Glutamatergic neuron (in vitro differentiated cells): ENCODE measurements at regions not wholly inside any gene's neighbourhood (a gene's known extent, or its start where the extent isn't known, plus 50 kb on each side); places are given as distances from the start of the nearest gene placed in this dataset.

Experiments used
- DNase-seq: peaks from one replicate; pipeline ENCODE4 v3.0.0; 2022
- H3K27ac Mint-ChIP-seq: one replicate; pipeline ENCODE4 v1.8.0; 2020; ENCODE audit warnings: mild to moderate bottlenecking, mixed read lengths, inconsistent platforms; ENCODE audit not compliant: unreplicated experiment
- H3K27me3 Mint-ChIP-seq: one replicate; pipeline ENCODE4 v1.8.0; 2020; ENCODE audit warnings: mild to moderate bottlenecking, moderate library complexity, mixed read lengths, inconsistent platforms; ENCODE audit not compliant: unreplicated experiment
- H3K36me3 Mint-ChIP-seq: one replicate; pipeline ENCODE4 v1.8.0; 2020; ENCODE audit warnings: mild to moderate bottlenecking, mixed read lengths, inconsistent platforms; ENCODE audit not compliant: unreplicated experiment
- H3K4me1 Mint-ChIP-seq: one replicate; pipeline ENCODE4 v1.8.0; 2020; ENCODE audit warnings: mild to moderate bottlenecking, low read depth, mixed read lengths, inconsistent platforms; ENCODE audit not compliant: unreplicated experiment
- H3K4me3 Mint-ChIP-seq: one replicate; pipeline ENCODE4 v1.8.0; 2020; ENCODE audit warnings: mild to moderate bottlenecking, mixed read lengths, inconsistent platforms; ENCODE audit not compliant: unreplicated experiment
- H3K9me3 Mint-ChIP-seq: one replicate; pipeline ENCODE4 v1.8.0; 2020; ENCODE audit warnings: mild to moderate bottlenecking, moderate library complexity, mixed read lengths, inconsistent platforms; ENCODE audit not compliant: unreplicated experiment
- TF ChIP-seq, protein P1 (sequence below): fragments of 200-600 bp; sonication (generic); IDR thresholded peaks from one replicate; pipeline ENCODE4 v1.5.0; 2021; ENCODE audit not compliant: partially characterized antibody, unreplicated experiment

DNA sequence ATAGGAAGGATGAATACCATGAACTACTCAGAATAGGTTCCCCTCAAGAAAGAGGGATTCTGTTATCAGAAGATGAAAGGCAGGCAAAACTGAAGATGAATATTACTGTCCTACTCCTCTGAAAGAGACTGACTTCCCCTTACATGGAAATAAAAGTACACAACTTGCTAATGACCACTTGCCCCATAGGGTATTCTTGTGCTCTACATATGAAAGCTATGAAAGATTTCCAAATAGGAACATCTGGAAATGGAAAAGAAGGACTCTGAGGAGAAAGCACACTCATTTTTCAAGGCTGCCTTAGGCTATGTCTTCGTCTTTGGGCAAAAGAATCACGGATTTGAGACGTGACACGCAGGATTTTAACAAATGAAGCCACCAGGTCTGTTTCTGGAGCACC lies 170.1 kb upstream of the DAB1 start:
- DNase-seq = no peak
- TF ChIP-seq, protein P1, sequence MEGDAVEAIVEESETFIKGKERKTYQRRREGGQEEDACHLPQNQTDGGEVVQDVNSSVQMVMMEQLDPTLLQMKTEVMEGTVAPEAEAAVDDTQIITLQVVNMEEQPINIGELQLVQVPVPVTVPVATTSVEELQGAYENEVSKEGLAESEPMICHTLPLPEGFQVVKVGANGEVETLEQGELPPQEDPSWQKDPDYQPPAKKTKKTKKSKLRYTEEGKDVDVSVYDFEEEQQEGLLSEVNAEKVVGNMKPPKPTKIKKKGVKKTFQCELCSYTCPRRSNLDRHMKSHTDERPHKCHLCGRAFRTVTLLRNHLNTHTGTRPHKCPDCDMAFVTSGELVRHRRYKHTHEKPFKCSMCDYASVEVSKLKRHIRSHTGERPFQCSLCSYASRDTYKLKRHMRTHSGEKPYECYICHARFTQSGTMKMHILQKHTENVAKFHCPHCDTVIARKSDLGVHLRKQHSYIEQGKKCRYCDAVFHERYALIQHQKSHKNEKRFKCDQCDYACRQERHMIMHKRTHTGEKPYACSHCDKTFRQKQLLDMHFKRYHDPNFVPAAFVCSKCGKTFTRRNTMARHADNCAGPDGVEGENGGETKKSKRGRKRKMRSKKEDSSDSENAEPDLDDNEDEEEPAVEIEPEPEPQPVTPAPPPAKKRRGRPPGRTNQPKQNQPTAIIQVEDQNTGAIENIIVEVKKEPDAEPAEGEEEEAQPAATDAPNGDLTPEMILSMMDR = no peak
- H3K27me3 Mint-ChIP-seq = peaks cover 4% of the 10 kb centered on the region
- H3K36me3 Mint-ChIP-seq = no peaks in the 10 kb centered on the region
- H3K4me3 Mint-ChIP-seq = no peak overlapping the region
- peaks cover 2% of the 10 kb centered on the region for H3K4me1 Mint-ChIP-seq
- H3K27ac Mint-ChIP-seq = no peak overlapping the region
- H3K9me3 Mint-ChIP-seq = no peaks in the 10 kb centered on the region

DNA sequence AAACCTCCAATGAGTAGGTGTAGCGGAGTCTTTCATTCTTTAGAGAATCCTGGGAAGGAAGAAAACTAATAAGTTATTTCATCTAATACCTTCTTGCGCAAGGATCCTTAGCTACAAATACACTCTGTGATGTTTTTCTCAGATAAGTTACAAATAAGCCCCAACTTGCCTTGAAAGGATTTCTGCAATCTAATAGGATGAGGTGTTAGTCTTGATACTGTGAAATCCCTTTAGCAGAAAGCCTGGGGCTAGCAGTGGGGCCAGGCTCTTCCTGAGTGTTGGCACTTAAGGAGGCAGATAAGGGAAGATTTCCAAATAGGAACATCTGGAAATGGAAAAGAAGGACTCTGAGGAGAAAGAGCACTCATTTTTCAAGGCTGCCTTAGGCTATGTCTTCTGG lies 168.0 kb upstream of the DAB1 start:
- Mint-ChIP-seq H3K9me3 (no peaks in the 10 kb centered on the region), H3K4me1 (no peaks in the 10 kb centered on the region), H3K27me3 (peaks cover 4% of the 10 kb centered on the region), H3K36me3 (no peaks in the 10 kb centered on the region), H3K27ac (no peak overlapping the region), H3K4me3 (no peak overlapping the region)
- TF ChIP-seq, protein P1 = no peak
- no peak for DNase-seq

DNA sequence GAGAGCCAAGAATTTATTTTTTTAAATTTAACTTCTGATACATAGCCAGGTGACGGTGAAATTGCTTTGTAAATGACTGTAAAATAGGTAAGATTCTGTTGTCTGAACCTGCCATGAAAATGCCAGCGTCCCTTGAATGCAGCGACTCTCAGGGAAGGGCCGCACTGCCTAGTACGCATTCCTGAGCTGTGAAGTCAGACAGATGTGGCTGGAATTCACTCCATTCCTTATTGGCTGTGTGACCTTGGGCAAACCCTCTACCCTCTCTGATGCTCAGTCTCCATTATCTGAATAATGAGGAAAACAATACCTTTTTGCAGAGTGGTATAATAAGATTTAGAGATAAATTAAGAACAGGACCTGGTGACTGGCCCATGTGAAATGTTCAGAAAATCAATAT lies 167.1 kb upstream of the DAB1 start:
- Mint-ChIP-seq H3K9me3 (no peaks in the 10 kb centered on the region), H3K4me3 (no peak overlapping the region), H3K27ac (no peak overlapping the region), H3K4me1 (no peaks in the 10 kb centered on the region), H3K36me3 (no peaks in the 10 kb centered on the region), H3K27me3 (peaks cover 4% of the 10 kb centered on the region)
- TF ChIP-seq, protein P1 = no peak
- no peak for DNase-seq

DNA sequence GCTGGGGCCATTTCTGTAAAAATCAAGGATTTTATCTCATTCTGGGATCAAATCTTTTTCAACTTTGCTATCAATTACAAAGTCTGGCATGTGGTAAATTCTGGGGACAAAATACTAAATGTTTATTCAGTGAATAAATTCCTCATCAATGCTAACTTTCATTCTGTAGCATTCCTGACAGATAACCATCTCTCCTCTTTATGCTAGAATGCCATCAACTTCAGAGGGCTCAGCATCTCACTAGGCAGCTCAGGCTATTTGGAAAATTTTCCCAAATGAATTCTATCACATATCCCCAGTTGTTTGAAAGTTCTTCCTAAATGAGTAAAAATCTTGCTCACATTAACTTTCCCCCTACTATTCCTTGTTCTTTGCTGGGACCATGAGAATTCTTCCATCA lies 163.0 kb upstream of the DAB1 start:
- no peaks in the 10 kb centered on the region for H3K4me1 Mint-ChIP-seq
- H3K27ac Mint-ChIP-seq = no peak overlapping the region
- TF ChIP-seq, protein P1 = no peak

DNA sequence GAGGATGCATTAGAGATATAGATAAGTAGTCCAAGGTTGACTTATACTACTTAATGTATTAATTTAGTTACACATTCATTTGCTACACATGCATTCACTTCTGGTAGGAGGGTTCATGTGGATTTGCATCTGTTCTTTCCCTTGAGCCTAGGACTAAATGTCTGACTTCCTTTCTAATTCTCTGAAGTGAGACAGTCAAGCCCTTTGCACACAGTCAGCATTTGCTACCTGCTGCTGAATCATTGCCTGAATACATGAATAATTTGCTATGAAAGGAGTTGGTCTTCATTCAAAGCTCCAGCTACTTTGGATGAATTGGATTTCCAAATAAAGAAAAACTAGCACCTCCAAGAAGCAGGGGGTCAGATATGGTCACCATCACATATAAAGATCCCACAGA lies 154.8 kb upstream of the DAB1 start:
- H3K4me3 Mint-ChIP-seq = no peak overlapping the region
- no peaks in the 10 kb centered on the region for H3K27me3 Mint-ChIP-seq
- H3K36me3 Mint-ChIP-seq = no peaks in the 10 kb centered on the region
- no peak overlapping the region for H3K27ac Mint-ChIP-seq
- no peaks in the 10 kb centered on the region for H3K4me1 Mint-ChIP-seq
- TF ChIP-seq, protein P1 = no peak
- no peak for DNase-seq
- no peaks in the 10 kb centered on the region for H3K9me3 Mint-ChIP-seq

More for the DNA sequence above, 163.0 kb upstream of the DAB1 start:
- Mint-ChIP-seq H3K9me3 (no peaks in the 10 kb centered on the region), H3K4me3 (no peak overlapping the region), H3K27me3 (no peaks in the 10 kb centered on the region), H3K36me3 (no peaks in the 10 kb centered on the region)
- no peak for DNase-seq
